ENCODE measurements at regions not wholly inside any gene's neighbourhood (a gene's known extent, or its start where the extent isn't known, plus 50 kb on each side); places are given as distances from the start of the nearest gene placed in this dataset.

DNA sequence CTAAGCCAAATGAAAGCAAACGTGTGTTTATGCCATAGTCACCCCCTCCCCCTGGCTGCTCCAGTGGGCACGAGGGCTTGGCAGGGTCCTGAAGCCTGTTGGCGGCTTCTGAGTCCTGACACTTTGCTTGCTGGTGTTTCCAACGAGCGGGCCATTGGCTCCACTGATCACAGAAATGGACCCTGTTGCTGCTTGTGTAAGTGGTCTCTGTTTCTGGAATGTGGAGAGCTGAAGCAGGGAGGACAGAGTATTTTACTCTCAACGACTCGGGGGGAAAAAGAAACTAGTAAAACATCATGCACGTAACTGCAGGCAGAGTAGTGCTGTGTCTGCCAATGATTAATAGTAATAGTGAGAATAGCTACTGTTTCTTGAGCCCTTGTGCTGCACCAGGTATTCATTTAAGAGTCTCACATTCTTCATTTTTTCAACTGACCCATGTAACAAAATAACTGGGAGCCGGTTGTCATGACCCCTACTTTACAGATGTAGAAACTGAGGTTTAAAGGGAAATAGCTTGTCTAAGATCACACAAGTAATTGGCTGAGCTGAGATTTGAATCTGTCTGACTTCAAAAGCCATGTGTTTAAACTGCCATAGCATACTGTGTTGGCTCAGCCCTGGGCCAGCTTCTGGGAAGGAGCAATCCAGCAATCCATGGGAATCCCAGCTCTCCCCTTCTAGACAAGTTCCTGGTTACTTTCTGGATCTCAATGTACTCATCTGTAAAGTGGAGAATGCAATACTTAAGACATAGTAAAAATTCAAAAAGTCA lies 526.7 kb downstream of the INSC start:
- Mint-ChIP-seq H3K27ac (no peak overlapping the region), H3K36me3 (no peaks in the 10 kb centered on the region), H3K9me3 (no peaks in the 10 kb centered on the region), H3K27me3 (peaks cover 20% of the 10 kb centered on the region), H3K4me3 (no peak overlapping the region), H3K4me1 (no peaks in the 10 kb centered on the region)
- no peak for DNase-seq

- no peaks in the 10 kb centered on the region for H3K4me1 Mint-ChIP-seq
- no peak for DNase-seq
- H3K27ac Mint-ChIP-seq = no peak overlapping the region
- no peak overlapping the region for H3K4me3 Mint-ChIP-seq
- no peaks in the 10 kb centered on the region for H3K36me3 Mint-ChIP-seq
- peaks cover 20% of the 10 kb centered on the region for H3K27me3 Mint-ChIP-seq
- no peaks in the 10 kb centered on the region for H3K9me3 Mint-ChIP-seq
Observed at GRCh38 chr11:15645201-15645600, 530.5 kb downstream of the INSC start.

GRCh38 chr11:15649371-15650104 lies 534.8 kb downstream of the INSC start:
- peaks cover 27% of the 10 kb centered on the region for H3K27me3 Mint-ChIP-seq
- DNase-seq = no peak
- peaks cover 2% of the 10 kb centered on the region for H3K4me1 Mint-ChIP-seq
- no peaks in the 10 kb centered on the region for H3K9me3 Mint-ChIP-seq
- no peaks in the 10 kb centered on the region for H3K36me3 Mint-ChIP-seq
- H3K4me3 Mint-ChIP-seq = no peak overlapping the region
- H3K27ac Mint-ChIP-seq = no peak overlapping the region

DNA sequence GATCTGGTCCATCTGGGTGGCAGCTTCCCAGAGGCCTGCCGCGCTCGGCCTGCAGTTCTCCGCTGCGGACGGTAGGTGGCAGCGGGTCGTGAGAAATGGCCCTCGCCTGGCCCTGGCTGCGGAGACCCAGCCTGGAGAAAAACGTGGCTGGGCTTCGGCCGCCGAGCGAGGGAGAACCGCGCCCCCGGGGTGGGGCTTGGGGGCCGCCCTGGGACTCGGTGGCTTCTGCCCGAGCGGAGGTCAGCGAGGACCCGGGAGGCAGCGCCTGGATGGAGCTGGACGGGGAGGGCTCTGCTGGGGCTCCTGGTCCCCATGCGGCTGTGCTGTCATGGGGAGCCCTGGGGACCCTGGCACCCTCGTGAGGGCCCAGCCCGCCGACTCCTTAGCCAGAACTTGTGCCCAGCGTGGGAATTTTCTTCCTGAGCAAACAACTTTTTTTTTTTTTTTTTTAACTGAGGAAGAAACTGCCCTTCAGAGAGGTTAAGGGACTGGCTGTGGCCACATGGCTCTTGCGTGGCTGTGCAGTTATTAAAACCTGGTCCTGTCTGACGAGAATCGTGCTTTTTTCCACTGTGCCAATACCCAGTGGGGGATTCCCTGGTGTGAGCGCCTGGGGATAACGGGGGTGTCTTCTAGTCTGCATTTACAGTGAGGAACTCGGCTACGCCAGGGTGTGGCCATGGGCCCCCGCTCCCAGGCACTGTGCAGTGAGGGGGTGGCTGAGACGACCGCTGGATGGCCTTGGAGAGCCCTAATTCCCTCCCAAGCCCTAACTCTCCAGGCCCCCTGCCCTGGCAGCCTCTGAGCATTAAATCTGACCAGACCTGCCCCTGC lies 535.6 kb downstream of the INSC start:
- Mint-ChIP-seq H3K36me3 (no peaks in the 10 kb centered on the region), H3K4me3 (no peak overlapping the region), H3K27ac (no peak overlapping the region), H3K9me3 (no peaks in the 10 kb centered on the region), H3K27me3 (peaks cover 29% of the 10 kb centered on the region), H3K4me1 (peaks cover 2% of the 10 kb centered on the region)
- DNase-seq = peak; percentile 82

GRCh38 chr11:15651033-15651432 lies 536.3 kb downstream of the INSC start:
- Mint-ChIP-seq H3K36me3 (no peaks in the 10 kb centered on the region), H3K27me3 (peaks cover 29% of the 10 kb centered on the region), H3K4me1 (peaks cover 2% of the 10 kb centered on the region), H3K9me3 (no peaks in the 10 kb centered on the region), H3K4me3 (peak overlapping the region; percentile 5), H3K27ac (no peak overlapping the region)
- DNase-seq = no peak

DNA sequence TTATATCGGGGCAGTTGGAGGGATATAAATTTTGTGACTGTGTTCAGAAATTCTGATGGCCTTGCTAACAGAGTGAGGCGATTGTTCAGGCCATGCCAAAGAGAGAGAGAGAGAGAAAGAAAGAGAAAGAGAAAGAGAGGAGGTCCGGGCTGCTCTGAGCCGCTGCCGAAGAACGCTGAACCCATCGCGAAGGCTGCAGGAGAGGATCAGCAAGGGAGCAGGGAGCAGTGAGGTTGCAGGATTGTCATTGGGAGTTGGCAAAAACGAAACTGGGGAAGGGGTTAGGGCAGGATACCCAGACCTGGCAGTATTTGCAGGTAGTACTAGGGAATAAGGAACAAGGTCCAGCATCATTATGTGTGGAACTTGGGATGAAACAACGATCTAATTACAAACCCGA lies 537.1 kb downstream of the INSC start:
- no peaks in the 10 kb centered on the region for H3K36me3 Mint-ChIP-seq

DNA sequence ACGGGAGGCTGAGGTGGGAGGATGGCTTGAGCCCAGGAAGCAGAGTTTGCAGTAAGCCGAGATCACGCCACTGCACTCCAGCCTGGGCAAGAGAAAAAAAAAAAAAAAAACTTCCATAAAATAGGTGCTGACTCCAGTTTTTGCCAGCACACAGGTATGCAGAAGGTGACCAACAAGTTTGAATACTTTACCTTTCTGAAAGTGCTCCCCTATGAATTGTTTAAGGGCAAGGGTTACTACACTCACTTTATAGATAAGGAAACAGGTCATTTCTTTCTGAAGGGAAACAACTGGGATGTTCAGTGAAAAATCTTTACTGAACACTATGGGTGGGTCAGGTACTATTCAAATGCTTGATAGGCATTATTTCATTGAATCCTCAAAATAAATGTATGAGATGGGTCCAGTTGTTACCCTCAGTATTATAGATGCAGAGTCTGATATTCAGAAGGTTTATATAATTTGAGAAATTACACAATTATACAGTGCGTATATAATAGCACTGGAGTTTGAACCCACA lies 538.5 kb downstream of the INSC start:
- no peak overlapping the region for H3K4me3 Mint-ChIP-seq
- no peaks in the 10 kb centered on the region for H3K36me3 Mint-ChIP-seq
- H3K27me3 Mint-ChIP-seq = peaks cover 29% of the 10 kb centered on the region
- no peak for DNase-seq
- no peak overlapping the region for H3K27ac Mint-ChIP-seq
- H3K9me3 Mint-ChIP-seq = no peaks in the 10 kb centered on the region
- H3K4me1 Mint-ChIP-seq = peaks cover 2% of the 10 kb centered on the region

More for the DNA sequence above, 537.1 kb downstream of the INSC start:
- no peak for DNase-seq
- no peaks in the 10 kb centered on the region for H3K9me3 Mint-ChIP-seq
- peaks cover 29% of the 10 kb centered on the region for H3K27me3 Mint-ChIP-seq
- H3K4me3 Mint-ChIP-seq = no peak overlapping the region
- H3K4me1 Mint-ChIP-seq = peaks cover 2% of the 10 kb centered on the region
- H3K27ac Mint-ChIP-seq = no peak overlapping the region

DNA sequence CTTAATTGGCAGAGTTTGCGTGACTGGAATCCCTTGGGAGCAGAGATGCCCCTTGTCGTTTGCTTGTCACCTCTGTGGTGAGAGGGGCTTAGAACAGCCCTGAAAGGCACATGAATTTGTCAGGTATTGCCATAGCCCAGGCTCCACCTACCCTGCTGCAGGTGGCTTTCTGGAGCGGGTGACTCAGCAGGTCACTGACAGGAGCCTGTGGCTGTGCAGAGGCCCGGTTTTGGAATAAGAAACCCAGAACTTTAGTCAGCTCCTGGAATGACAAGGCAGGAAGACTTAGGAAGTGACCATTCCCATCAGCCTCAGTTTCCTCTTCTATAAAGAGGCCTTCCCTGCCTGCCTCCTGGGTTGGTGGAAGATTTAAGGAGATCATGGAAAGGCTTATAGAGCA lies 539.7 kb downstream of the INSC start:
- DNase-seq = no peak
- Mint-ChIP-seq H3K4me3 (no peak overlapping the region), H3K36me3 (no peaks in the 10 kb centered on the region), H3K9me3 (no peaks in the 10 kb centered on the region), H3K4me1 (peaks cover 2% of the 10 kb centered on the region), H3K27me3 (peaks cover 29% of the 10 kb centered on the region), H3K27ac (no peak overlapping the region)

DNA sequence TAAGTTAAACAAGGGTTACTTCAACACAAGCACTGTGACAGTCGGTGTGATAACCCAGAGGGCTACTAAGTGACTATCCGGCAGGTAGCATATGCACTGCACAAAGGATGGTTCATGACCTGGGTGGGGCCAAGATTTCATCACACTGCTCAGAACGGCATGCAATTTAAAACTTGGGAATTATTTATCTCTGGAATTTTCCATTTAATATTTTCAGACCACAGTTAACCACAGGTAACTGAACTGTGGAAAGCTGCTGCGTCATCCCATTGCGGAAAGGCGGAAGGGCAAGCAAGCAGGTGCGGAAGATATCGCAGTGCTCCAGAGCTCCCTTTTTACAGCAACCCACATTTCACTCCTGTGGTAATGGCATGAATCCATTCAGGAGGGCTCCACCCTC lies 540.8 kb downstream of the INSC start:
- no peak for DNase-seq
- Mint-ChIP-seq H3K9me3 (no peaks in the 10 kb centered on the region), H3K36me3 (no peaks in the 10 kb centered on the region), H3K4me3 (no peak overlapping the region), H3K27me3 (peaks cover 28% of the 10 kb centered on the region), H3K27ac (no peak overlapping the region), H3K4me1 (peaks cover under 1% of the 10 kb centered on the region)

DNA sequence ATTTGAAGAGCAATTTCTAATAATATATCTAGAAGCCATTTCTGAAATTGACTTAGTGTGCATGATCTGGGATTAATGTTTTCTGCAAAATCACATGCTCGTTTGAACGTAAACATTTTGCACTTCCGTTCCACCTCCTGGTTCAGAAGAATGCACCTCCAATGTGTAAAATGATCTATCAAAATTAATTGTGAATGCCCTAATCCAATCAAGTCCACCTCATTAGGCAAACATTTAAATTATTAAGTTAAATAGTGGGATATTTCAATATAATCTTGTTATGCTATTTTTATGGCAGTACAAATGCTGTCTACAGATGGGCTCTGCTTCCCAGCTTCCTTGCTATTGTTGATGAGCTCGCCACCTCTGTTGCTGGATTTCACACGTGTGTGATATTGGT lies 542.5 kb downstream of the INSC start:
- Mint-ChIP-seq H3K36me3 (no peaks in the 10 kb centered on the region), H3K4me1 (no peaks in the 10 kb centered on the region), H3K4me3 (no peak overlapping the region), H3K27me3 (peaks cover 19% of the 10 kb centered on the region), H3K27ac (no peak overlapping the region), H3K9me3 (no peaks in the 10 kb centered on the region)
- DNase-seq = no peak

DNA sequence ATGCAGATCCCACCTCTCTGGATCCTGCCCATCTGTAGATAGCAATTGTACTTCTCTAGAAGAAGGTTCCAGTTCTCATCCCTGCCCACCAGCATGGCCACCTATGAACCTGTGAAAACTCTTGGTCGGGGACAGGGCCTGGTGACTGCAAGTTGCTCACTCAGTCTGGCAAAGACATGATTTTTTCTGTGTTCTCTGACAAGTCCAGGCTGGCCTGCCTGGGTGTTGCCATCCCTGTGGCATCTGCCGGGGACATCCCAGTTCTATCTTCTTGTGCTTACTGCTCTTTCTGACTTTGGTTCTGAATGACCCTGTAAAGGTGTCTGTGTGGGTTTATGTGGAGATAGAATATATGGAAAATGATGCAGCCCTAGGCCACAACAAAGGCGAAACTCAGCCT lies 545.8 kb downstream of the INSC start:
- Mint-ChIP-seq H3K27me3 (peaks cover 13% of the 10 kb centered on the region), H3K27ac (no peak overlapping the region), H3K4me1 (no peaks in the 10 kb centered on the region), H3K36me3 (no peaks in the 10 kb centered on the region), H3K9me3 (no peaks in the 10 kb centered on the region), H3K4me3 (no peak overlapping the region)
- no peak for DNase-seq

DNA sequence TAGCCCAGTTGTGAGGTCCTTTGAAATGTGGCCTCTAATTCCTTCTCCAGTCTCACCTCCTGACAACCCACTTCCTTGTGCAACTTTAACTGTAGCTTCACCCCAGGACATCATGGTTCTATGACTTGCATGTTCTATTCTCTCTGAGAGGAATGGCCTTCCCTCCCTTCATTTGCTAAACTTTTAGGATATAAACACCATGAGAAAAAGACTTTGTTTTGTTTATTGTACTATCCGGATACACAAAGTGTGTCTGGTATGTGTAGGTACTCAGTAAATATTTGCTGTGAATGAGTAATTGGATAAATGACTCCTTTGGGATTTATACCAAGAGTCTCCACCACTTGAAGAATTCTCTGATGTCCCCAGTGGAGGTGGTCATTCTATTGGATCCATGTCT lies 547.6 kb downstream of the INSC start:
- Mint-ChIP-seq H3K9me3 (no peaks in the 10 kb centered on the region), H3K36me3 (no peaks in the 10 kb centered on the region), H3K27ac (no peak overlapping the region), H3K27me3 (peaks cover 14% of the 10 kb centered on the region), H3K4me1 (no peaks in the 10 kb centered on the region), H3K4me3 (no peak overlapping the region)
- no peak for DNase-seq

GRCh38 chr11:15663777-15664218 lies 549.1 kb downstream of the INSC start:
- DNase-seq = no peak
- H3K36me3 Mint-ChIP-seq = no peaks in the 10 kb centered on the region
- peaks cover 14% of the 10 kb centered on the region for H3K27me3 Mint-ChIP-seq
- H3K9me3 Mint-ChIP-seq = no peaks in the 10 kb centered on the region
- H3K4me3 Mint-ChIP-seq = no peak overlapping the region
- H3K27ac Mint-ChIP-seq = no peak overlapping the region
- H3K4me1 Mint-ChIP-seq = no peaks in the 10 kb centered on the region

GRCh38 chr11:15665368-15665871 lies 550.7 kb downstream of the INSC start:
- no peaks in the 10 kb centered on the region for H3K9me3 Mint-ChIP-seq
- H3K4me1 Mint-ChIP-seq = no peaks in the 10 kb centered on the region
- H3K27ac Mint-ChIP-seq = no peak overlapping the region
- peaks cover 22% of the 10 kb centered on the region for H3K27me3 Mint-ChIP-seq
- DNase-seq = no peak
- H3K36me3 Mint-ChIP-seq = no peaks in the 10 kb centered on the region
- no peak overlapping the region for H3K4me3 Mint-ChIP-seq

Measured in activated naive CD8-positive, alpha-beta T cell treated with anti-CD3 and anti-CD28 coated beads for 36 hours (primary cell).